Liver (tissue), 3 donors: ENCODE measurements at regions not wholly inside any gene's neighbourhood (a gene's known extent, or its start where the extent isn't known, plus 50 kb on each side); places are given as distances from the start of the nearest gene placed in this dataset.

Experiments
- SP1 ChIP-seq: IDR thresholded peaks from 2 replicates; pipeline ENCODE4 v1.6.1; 2018; ENCODE audit warnings: antibody characterized with exemption, mild to moderate bottlenecking
- TAF1 ChIP-seq: conservative IDR thresholded peaks from 2 replicates; pipeline ENCODE4 v1.6.1; 2016; ENCODE audit warnings: antibody characterized with exemption, mild to moderate bottlenecking
- TF ChIP-seq, protein P1 (sequence below): IDR thresholded peaks from 2 replicates; pipeline ENCODE4 v1.6.1; 2016; ENCODE audit warnings: antibody characterized with exemption
- TF ChIP-seq, protein P2 (sequence below): fragments of 150-350 bp; IDR thresholded peaks from 2 replicates; pipeline ENCODE4 v1.5.1; 2017; ENCODE audit warnings: improper control_type of control experiment, low read depth, low read length; ENCODE audit not compliant: missing input control
- donor health status: healthy.
- donor health status: healthy.

DNA sequence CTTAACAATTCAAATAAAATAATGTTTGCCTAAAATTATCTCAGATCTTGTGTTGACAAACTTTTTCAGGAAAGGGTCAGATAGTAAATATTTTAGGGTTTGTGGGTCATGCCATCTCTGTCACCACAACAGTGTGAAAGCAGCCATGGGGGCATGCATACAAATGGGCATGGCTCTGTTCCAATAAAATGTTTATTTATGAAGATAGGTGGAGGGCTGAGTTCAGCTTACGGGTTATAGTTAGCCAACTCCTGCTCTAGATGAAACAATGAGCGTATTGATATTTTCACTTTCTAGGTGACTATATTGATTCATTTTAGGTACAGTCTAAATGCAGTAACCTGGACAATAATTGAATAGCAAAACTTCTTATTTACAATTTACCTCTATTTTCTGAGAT, 533.8 kb upstream of the CLINT1 start:
- TF ChIP-seq, protein P1, sequence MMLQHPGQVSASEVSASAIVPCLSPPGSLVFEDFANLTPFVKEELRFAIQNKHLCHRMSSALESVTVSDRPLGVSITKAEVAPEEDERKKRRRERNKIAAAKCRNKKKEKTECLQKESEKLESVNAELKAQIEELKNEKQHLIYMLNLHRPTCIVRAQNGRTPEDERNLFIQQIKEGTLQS = no peak
- TF ChIP-seq, protein P2, sequence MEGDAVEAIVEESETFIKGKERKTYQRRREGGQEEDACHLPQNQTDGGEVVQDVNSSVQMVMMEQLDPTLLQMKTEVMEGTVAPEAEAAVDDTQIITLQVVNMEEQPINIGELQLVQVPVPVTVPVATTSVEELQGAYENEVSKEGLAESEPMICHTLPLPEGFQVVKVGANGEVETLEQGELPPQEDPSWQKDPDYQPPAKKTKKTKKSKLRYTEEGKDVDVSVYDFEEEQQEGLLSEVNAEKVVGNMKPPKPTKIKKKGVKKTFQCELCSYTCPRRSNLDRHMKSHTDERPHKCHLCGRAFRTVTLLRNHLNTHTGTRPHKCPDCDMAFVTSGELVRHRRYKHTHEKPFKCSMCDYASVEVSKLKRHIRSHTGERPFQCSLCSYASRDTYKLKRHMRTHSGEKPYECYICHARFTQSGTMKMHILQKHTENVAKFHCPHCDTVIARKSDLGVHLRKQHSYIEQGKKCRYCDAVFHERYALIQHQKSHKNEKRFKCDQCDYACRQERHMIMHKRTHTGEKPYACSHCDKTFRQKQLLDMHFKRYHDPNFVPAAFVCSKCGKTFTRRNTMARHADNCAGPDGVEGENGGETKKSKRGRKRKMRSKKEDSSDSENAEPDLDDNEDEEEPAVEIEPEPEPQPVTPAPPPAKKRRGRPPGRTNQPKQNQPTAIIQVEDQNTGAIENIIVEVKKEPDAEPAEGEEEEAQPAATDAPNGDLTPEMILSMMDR = no peak
- TF ChIP-seq TAF1 (no peak), SP1 (peak; percentile 15)
